HS-5 (cell line): ENCODE measurements at regions not wholly inside any gene's neighbourhood (a gene's known extent, or its start where the extent isn't known, plus 50 kb on each side); places are given as distances from the start of the nearest gene placed in this dataset.
A peak's percentile ranks its signal among the peaks of the same experiment; 100 is the strongest.
"Not testable (repeated sequence)": the region's sequence is repeated elsewhere in the genome, so short reads cannot be mapped to it uniquely, and the experiment has no call there.

ENCODE experiments used
- DNase-seq: peaks from one replicate; pipeline ENCODE4 v3.0.0-alpha.2; 2012; ENCODE audit warnings: low read depth

GRCh38 chr7:82701949-82702348 is 258.4 kb upstream of the CACNA2D1 start:
- DNase-seq: no peak

- no peak for DNase-seq
Measured at GRCh38 chr7:82700741-82701140, 257.2 kb upstream of the CACNA2D1 start.

DNA sequence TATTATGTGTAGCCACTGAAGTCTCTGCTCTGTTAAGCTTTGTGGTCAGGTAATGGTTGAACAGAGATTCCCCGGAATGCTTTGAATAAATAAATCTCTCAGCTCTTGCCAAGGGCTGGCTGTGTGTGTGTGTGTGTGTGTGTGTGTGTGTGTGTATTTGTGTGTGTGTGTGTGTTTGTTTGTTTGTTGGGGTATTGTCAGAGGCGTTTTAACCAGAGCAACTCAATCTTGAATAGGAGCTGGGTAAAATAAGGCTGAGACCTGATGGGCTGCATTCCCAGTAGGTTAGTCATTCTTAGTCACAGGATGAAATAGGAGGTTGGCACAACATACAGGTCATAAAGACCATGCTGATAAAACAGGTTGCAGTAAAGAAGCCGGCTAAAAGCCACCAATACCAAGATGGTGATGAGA is 256.2 kb upstream of the CACNA2D1 start:
- peak; percentile 14 for DNase-seq

- DNase-seq: no peak
Measured at GRCh38 chr7:82697897-82698296, 254.3 kb upstream of the CACNA2D1 start.

- no peak for DNase-seq
Measured at GRCh38 chr7:82696631-82697030, 253.1 kb upstream of the CACNA2D1 start.

- DNase-seq: no peak
Measured at GRCh38 chr7:82694022-82694421, 250.4 kb upstream of the CACNA2D1 start.

- DNase-seq: no peak
Measured at GRCh38 chr7:82690929-82691328, 247.4 kb upstream of the CACNA2D1 start.

DNA sequence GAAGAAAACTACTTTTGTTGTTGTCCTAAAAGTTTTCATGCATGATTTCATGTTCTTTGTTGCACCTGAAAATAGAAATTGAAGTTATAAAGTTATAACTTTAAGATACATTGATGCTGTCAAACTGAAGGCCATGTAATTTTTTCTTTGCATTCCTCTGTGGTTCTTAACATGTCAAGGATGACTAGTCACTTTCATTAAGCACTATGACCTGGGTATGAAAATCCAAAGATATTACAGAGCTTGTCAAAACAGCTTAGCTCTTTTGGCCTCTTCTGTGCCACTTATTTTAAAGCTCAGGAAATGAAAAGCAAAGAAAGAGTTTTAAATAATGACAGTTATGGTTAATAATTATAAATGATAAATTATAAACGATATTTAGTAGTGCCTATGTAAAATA is 241.6 kb upstream of the CACNA2D1 start:
- DNase-seq: no peak

DNA sequence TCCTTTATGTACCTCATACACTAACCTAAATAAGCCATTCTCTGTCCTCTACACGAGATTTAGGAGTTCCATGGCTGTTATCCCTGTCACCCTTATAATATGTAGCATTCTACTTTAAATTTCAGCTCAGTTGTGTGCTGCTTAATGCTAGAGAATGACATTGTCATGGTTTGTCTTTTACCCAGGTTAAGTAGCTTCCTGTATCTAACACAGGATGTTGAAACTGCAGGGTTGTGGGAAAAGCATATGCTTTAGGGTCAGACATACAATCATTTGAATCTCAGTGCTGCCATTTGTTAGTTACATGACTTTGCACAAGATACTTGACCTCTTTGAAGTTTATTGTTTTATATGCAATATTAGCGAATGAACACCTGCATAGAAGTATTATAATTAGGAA is 235.1 kb upstream of the CACNA2D1 start:
- DNase-seq: no peak

DNA sequence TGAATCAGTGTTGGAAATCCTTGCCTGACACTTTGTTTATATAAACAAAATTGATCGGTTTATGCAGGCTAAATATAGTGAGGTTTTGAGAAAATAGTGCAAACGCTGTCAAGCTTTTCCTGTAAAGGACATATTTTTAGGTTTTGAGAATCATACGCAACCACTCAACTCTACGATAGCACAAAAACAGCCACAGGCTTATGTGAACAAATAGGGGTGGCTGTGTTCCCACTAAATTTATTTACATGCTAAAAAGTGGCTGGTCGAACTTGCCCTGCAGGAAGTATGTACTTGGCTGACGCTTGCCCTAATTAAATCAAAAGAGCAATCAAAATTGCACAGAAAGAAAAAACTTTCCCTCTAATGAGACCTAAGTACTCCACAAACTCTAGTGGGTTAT is 234.7 kb upstream of the CACNA2D1 start:
- DNase-seq: no peak

- no peak for DNase-seq
Measured at GRCh38 chr7:82677493-82677892, 233.9 kb upstream of the CACNA2D1 start.

DNA sequence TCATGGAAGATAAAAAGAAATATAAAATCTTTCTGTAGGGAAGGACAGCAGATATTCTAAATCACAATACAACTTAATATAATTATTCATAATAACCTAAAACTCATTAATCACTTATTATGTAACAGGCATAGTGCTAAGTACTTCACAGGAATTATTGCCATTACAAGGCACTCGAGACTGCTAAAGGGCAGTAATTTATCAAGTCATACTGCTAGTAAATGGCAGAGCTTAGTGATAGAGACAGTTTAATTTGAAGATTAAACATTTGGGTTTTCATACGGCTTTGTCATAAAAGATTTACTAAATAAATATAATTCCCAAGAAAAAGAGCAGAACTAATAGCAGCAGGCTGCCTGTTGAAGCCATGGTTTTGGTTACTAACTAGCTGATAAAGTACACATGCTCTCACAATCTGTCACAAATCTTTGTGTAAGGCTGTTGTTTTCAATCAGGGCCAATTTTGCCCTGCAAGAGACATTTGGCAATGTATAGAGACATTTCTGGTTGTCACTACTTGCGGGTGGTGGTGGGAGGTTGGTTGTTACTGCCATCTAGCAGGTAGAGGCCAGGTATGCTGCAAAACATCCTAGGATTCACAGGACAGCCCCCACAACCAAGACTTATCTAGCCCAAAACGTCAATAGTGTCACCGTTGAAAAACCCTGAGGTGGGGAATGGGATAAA is 233.3 kb upstream of the CACNA2D1 start:
- DNase-seq: no peak

GRCh38 chr7:82675396-82675795 is 231.8 kb upstream of the CACNA2D1 start:
- DNase-seq: no peak

DNA sequence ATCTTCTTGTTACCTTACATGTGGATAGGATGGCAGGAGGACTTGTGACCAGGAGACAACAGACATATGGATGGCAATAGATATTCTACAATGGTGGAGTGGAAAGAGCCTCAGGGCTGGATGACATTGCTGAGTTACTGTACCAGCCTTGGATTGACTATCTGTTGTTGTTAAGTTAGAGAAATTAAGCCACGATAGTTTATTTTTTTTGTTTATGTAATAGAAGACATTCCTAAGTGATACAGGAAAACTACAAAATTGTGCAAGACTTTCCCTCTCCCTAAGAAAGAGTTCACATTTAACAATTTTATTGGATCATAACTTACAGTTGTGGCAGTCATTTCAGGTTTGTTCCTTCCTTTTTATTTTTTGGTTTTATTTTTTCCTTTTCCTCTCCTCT is 230.7 kb upstream of the CACNA2D1 start:
- DNase-seq: no peak

- no peak for DNase-seq
Measured at GRCh38 chr7:82672078-82672477, 228.5 kb upstream of the CACNA2D1 start.

DNA sequence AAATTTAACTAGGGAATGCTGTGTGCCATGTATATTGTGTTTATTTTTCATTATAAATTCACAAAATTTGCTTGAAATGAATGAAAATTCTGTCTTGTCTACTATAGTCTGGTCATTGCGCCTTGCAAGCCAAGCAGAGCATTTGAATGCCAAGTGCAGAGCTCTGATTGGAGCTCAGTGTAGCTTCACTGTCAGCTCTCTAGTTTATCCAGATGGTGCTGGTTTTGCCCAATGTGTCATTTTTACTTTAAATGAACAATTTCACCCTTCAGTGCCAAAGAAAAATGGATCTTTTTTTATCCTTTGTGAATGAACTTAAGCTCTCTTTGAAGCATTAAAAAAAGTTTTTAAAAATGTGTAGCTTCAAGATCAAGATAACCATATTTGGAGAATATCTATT is 225.6 kb upstream of the CACNA2D1 start:
- DNase-seq: no peak

GRCh38 chr7:82668676-82669075 is 225.1 kb upstream of the CACNA2D1 start:
- no peak for DNase-seq

DNA sequence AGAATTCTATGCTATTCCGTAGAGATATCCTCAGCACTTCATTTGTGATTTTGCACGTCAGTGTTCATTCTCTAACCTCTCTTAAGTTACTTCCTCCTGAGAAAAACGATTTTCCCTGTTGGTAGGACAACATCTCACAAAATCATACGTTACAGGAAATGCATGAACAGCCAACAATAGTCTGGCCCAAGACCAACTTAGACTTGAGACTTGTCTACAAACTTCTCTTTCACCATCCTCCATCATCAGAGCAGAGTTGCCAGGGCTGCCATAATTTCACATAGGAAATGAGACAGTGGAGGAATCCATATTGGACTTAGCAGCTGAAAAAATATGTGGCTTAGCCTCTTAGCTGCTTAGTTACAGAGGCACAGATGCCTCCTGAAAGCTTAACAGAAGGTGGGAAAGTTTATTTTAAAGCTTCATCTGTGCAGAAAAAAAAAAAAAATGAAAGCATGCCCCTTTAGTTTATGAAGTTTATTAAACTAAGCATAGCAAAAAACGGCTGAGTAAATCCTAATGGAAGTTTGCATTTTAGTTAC is 222.5 kb upstream of the CACNA2D1 start:
- no peak for DNase-seq

DNA sequence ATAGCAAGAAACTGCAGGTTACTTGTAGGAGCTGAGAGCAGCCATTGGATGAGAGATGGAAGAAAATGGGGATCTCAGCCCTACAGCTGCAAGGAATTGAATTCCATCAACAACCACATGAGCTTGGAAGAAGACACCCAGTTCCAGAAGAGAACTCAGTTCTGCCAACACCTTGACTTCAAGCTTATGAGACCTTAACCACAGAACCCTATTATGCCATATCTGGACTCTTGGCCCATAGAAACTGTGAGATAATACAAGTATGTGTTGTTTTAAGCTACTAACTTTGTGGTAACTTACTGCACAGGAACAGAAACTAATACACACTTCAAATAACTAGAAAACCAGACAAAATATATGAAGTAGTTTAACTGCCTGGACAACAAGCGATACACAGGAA is 212.4 kb upstream of the CACNA2D1 start:
- DNase-seq: no peak

DNA sequence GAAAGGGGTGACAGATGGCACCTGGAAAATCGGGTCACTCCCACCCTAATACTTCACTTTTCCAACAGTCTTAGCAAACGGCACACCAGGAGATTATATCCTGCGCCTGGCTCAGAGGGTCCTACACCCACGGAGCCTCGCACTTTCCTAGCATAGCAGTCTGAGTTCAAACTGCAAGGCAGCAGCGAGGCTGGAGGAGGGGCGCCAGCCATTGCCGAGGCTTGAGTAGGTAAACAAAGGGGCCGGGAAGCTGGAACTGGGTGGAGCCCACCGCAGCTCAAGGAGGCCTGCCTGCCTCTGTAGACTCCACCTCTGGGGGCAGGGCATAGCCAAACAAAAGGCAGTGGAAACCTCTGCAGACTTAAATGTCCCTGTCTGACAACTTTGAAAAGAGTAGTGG is 206.5 kb upstream of the CACNA2D1 start:
- not testable (repeated sequence) for DNase-seq

GRCh38 chr7:82633592-82633991 is 190.0 kb upstream of the CACNA2D1 start:
- DNase-seq: no peak

- DNase-seq: no peak
Measured at GRCh38 chr7:82631998-82632397, 188.4 kb upstream of the CACNA2D1 start.

GRCh38 chr7:82629583-82629982 is 186.0 kb upstream of the CACNA2D1 start:
- no peak for DNase-seq

DNA sequence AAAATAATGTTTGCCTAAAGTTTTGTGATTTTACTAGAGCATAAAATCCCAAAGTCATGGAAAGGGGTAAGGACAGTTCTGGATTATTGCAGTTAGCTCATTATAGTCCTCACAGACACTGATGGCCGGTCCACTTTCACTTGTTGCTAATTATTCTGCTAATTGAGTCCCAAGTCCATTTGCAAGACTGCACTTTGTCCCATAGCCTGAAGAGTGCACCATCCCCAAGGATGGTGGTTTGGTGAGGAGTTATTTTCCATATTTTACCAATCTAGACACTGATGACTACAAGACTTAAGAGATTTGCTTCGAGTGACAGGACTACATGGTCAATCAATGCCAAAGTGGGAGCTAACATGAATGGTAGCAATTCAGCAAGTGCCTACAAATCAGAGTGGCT is 181.8 kb upstream of the CACNA2D1 start:
- DNase-seq: no peak
